GM19438 (cell line): ENCODE measurements at regions not wholly inside any gene's neighbourhood (a gene's known extent, or its start where the extent isn't known, plus 50 kb on each side); places are given as distances from the start of the nearest gene placed in this dataset.
"Not testable (repeated sequence)": the region's sequence is repeated elsewhere in the genome, so short reads cannot be mapped to it uniquely, and the experiment has no call there.

Experiments used
- ATAC-seq: cut with Tn5 transposase; IDR thresholded peaks from one replicate; pipeline ENCODE4 v1.9.1; 2021; ENCODE audit warnings: low read depth; ENCODE audit not compliant: unreplicated experiment

DNA sequence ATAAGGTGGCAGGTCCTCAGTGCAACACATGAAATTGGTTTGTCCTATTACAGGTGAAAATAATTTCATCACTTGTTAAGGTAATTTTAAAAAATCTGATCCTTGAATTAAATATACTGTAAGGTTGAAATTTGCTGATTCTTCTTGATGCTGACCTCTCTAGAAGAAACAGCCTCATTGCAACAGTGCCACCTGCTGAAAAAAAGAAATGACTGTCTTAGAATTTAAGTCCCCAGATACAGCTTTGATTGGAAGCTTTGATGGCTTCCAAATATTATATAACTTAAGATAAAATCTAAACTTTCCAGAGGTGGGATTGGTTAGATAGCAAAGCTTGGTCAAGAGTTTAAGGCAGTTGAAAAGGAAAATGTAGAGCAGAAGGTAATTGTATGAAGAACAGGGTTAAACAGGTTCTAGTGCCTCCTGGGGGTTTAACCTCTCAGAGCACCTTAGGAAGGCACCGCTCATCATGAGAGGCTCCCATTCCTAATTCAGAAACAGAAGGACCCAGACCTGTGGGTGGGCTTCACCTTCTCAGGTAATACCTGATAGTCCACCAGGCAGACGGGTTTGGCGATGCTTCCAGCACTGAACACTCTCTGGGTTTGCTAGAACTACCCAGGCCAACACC is 401.0 kb downstream of the PAX1 start:
- ATAC-seq = no peak

DNA sequence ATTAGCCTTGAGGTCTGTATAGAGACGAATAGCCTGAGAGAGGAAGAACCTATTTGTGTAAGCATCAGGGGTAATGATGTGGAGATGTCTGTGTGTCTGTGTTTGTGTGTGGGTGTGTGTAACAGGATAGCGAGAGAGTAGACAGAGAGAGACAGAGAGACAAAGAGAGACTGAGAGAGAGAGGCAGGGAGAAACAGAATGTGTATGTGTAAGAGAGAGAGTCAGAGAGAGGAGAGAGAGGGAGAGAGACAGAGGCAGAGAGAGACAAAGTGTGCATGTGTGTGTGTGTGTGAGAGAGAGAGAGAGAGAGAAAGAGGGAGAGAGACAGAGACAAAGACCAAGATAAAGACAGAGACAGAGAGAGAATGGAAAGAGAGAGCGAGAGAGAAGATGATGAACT is 396.1 kb downstream of the PAX1 start:
- no peak for ATAC-seq

DNA sequence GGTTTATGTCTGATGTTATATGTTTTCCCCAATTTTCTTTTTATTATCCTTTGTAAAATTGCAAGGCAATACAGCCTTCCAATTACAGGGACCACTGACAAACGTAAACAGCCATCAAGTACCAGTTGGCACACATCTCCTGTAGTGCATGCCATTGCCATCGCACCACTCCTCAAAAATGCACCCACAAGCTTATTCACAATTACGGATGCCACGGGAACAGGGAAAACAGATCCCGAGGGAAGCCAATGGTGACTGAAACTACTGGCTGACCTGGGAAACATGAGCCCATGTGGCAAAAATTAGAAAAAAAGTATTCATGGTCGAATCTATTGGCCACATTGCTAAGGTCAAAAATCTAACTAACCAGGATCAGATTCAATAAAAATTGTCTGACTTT is 395.2 kb downstream of the PAX1 start:
- ATAC-seq = no peak

DNA sequence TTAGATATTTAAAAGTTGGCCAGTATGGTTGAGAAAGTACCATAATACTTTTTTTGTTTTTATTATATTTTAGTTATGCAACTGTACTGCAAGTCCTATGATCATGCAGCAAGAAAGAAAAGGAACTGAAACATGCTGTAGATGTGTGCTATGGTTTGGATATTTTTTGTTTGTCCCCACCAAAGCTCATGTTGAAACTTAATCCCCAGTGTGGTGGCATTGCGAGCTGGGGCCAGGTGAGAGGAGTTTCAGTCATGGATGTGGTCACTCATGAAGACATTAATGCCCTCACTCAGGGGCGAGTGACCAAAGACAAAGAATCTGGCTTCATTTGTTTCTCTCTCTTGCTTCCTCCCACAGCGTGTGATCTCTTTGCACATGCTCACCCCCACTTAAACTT is 393.9 kb downstream of the PAX1 start:
- no peak for ATAC-seq

DNA sequence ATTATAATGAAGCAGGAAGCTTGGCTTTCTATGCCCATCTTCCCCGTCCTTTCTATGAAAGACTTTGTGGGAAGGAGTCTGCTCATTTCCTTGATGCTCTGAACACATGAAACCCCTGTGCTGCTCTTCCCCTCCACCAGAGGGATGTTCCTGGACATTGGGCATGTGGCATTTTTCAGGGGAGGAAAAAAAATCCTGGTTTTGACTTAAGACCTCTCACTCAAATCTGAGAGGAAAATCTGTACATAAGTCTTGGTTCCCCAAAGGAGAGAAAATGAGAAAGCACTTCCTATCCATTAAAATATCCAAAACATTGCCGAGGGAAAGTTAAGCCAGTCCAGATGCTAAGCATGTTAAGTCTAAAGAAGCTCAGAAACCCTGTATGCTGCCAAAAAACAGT is 393.0 kb downstream of the PAX1 start:
- no peak for ATAC-seq

DNA sequence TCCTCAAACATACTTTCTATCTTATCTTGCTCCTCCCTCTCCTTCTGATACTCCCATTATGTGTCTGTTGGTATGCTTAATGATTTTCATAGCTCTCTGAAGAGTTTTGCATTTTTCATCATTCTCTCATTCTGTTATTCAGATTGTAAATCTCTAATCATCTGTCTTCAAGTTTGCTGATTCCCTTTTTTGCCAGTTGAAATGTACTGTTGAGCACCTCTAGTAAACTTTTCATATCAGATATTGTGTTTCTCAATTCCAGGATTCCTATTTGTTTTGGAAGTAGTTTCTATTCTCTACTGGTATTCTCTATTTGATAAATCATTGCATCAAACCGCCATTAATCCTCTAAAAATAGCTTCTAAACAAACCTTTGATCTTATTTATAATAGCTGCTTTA is 387.7 kb downstream of the PAX1 start:
- ATAC-seq = no peak

DNA sequence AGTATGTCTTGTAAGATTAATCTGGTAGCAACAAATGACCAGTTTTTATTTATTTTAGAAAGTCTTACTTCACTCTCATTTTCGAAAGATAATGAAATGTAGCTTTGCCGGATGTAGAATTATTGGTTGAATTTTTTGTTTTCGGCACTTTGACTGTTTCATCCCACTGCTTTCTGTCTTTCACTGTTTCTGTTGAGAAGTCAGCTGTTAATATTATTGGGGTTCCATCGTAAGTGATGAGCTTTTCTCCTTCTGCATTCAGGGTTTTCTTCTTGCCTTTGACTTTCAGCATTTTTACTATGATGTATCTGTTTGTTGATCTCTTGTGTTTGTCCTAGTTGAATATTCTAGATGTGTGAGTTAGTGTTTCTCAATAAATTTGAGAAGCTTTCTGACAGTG is 383.4 kb downstream of the PAX1 start:
- no peak for ATAC-seq

DNA sequence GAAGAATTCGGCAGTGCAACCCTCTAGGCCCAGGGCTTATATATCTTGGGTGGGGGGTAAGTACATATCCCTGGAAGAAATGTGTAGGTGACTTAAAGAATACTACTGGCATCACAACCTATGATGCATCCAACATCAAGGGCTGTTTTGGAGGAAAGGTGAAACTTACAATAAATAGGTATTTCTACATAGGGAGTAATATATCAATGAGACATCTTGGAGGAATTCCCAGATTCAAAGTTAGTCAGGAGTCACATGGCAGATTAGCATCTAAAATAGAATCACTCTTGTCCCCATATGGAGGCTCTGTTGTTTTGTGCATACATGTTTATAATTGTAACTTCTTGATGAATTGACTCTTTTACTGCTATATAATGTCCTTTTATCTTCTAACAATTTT is 375.5 kb downstream of the PAX1 start:
- ATAC-seq = no peak

DNA sequence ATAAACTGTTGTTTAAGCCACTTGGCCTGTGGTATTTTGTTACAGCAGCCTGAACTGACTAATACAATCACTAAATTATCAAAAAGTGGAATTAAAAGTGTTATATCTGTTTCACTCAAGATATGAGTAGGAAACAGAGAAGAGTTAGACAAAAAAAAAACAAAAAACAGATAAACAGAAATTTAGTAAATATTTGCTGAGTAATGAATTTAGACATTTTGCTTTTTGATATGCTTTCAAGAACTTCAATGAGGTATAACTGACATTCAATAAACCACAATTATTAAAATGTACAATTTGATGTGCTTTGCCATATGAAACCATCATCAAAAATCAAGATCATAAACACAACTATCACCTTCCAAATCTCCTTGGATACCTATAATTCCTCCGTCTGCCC is 369.2 kb downstream of the PAX1 start:
- ATAC-seq = no peak

DNA sequence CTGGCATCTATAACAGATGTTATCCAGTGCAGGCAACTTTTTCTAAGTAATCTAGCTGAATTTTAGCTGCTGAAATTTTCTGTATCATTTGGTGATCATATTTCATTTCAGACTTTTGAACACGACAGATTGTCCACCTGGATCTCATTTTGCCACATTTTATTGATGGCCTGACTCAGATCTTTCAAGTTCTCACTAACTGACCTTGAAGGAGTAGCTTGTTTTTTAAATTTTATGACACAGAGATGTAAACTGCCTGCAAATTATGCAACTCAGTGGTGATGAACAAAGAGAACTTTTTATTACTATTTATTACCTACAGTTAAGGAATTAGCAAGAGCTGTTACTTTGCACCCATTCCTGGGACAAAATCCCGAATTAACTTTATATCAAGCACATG is 366.4 kb downstream of the PAX1 start:
- ATAC-seq = no peak

DNA sequence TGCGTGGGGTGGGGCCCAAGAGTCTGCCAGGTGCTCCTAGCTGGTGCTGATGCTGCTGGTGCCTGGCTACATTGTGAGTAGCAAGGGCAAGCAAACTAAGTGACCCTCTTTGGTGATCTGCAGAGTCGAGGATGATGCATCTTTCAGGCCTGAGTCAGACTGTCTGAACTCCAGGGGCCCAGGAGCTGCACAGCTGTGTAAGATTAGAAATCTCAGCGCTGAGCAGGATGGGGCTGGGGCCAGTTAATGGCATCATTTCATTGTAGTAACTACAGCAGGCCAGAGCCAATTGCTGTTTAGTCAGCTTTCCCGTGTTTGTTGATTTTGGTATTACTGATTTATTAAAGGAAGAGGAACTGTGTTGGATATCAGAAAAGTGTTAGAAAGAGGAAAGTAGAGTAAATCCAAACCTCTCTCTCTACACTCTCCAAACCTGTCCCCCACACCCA is 365.2 kb downstream of the PAX1 start:
- no peak for ATAC-seq

DNA sequence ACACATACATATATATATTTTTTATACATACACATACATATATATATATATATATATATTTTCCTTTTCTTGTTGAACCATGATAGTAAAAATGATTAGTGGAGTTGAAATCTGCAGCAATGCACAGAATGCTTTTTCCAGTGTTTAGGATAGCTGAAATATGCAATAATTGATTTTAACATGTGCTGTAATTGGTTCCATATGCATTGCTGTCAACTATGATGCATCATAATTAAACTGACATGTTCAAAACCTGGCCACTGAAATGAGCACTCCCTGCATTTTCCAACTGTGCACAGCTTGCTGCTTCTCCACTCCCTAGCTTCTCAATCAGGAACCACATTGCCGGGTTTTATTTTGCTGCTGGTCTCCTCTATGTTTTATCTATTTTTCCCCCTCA is 358.3 kb downstream of the PAX1 start:
- ATAC-seq = no peak

DNA sequence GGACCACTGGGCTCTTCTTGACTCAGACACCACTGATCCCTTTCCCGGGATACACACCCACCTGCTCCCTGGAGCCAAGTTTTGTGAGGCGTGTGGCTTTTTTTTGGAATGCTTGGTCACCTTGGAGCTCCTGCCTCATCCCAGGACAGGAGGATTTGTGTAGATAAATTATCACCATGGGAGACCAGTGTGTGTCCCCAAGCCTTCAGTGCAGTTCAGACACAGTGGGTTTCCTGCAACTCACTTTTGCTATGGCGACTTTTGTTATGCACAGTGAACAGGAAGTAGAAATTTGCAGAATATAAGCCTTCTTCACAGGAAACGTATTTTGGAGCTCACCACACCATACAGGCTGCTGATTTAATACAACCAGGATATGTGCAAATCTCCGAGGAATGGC is 357.4 kb downstream of the PAX1 start:
- ATAC-seq = no peak

DNA sequence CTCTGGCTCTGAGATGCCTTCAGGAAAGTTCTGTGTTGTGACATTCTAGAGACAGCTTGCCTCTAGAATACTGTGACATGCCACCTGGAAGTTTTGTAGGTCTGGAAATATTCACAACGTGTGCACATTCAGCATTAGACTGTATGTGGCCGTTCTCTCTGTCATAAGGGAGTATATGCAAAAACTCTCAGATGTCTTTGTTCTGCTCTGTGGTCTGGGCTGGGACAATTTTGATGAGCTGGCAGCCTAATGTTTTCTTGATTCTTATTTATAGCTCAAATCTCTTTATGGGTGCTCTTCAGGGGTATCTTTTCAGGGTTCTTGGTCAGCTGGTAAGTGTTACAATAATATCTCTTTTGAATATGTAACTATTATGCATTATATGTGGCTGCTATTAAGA is 355.1 kb downstream of the PAX1 start:
- no peak for ATAC-seq

DNA sequence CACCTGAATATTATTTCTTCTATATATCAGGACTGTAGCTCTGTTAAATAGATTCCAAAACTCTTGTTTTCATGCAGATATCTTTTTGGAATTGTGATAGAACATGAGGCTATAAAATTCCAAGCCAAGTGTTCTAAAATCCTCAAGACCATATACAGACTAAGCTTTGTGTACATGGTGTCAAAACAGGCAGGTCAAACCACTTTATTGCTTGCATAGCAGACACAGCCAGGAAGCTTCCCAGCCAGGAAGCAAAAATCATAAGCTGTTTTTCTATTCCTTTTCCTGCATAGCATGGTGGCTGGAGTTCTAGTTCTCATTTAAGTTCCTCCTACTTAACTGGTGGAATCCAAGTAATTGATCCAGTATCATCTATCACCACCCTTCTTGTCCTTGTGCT is 353.3 kb downstream of the PAX1 start:
- ATAC-seq = no peak

DNA sequence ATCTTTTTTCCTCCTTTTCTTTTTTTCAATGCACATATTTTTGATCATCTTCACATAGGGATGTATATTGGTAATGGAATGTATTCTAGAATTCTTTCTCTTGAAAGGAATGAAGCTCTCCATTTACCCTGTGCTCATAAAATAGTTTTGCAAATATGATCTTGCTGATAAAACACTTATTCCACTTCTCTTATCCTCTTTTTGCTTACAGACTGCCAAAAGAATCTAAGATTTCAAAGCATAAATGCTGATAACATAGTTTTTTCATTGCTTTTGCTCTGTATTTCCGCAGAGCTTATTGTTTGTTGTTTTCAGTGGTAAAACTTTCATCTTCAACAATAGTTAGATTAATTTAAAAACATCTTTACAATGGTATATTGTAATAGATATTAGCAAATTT is 350.5 kb downstream of the PAX1 start:
- ATAC-seq = no peak

DNA sequence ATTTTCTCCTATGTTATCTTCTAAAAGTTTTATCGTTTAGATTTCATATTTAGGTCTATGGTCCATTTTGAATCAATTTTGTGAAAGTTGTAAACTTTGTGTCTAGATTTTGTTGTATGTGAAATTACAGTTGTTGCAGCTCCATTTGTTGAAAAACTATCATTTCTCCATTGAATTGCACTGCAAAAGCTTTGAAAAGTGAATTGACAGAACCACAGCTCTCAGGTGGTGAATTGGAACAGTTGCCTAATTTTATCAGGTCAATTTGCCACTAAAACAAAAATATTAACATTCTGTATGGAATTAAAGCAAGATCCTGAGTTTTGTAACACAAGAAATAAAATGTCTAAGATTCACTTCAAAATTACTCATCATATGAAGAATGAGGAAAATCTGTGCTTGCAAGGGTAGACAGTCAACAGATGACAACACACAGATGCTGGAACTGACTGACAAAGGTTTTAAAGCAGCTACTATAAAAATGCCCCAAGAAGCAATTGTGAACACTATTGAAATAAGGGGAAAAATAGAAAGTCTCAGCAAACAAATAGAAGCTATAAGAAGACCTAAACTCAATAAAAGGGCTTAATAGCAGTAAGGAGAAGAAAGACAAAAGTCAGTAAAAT is 346.7 kb downstream of the PAX1 start:
- no peak for ATAC-seq

DNA sequence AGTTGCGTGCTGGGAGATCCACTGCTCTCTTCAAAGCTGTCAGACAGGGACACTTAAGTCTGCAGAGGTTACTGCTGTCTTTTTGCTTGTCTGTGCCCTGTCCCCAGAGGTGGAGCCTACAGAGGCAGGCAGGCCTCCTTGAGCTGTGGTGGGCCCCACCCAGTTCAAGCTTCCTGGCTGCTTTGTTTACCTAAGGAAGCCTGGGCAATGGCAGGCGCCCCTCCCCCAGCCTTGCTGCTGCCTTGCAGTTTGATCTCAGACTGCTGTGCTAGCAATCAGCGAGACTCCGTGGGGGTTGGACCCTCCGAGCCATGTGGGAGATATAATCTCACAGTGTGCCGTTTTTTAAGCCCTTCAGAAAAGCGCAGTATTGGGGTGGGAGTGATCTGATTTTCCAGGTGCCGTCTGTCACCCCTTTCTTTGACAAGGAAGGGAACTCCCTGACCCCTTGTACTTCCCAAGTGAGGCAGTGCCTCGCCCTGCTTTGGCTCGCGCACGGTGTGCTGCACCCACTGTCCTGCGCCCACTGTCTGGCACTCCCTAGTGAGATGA is 340.6 kb downstream of the PAX1 start:
- not testable (repeated sequence) for ATAC-seq

DNA sequence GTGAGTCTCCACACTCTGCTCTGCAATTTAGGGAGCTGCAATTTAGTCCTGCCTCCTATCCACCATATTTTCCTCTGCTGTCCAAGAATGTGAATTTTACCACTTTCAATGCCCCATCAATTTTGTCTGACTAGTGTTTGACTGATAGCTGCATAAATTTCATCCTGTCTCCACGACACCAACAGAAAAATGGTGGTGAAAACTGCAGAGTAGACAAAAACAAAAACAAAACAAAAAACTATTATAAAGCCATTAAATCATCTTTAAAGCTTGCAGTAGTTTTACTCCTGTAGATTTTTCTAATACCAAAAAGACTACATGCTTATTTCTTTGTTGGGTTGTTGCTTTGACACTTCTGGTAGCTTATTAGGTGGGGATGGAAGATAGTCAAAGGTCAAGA is 322.0 kb downstream of the PAX1 start:
- no peak for ATAC-seq

DNA sequence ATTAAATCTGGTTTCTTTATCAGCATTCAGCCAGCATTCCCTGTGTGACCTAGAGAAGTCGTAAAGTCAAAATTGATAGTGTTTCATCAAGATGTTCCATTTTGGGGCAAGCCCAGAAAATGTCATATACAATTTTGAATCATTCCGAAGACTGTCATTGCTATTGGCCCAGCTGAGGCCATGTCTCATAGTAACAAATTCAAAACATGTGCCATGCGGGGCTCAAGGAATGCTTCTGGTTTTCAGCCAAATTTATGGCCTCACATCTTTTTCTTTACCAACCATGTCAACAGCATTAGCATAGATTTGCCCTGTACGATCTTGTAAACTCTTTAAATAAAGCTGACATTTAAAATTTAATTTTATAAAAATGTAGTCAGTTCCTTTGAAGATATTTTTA is 314.7 kb downstream of the PAX1 start:
- ATAC-seq = no peak

DNA sequence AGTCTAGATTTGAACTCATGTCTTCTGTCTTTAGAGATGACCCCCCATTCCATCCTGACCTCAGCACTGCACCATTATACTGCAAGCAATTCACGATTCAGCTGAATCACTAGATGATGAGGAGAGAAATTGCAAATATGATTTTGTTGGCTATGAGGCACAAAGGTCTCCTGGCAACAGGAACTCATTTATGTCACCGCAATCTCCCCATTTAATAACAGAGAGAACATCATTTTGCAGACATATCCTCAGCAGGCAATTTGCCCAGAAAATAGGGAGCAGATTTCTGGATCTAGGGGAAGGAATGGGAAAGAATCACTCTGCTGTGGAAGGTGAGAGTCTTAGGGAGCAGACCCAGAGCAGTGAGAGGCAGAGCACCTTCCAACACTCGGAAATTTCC is 303.0 kb downstream of the PAX1 start:
- no peak for ATAC-seq

DNA sequence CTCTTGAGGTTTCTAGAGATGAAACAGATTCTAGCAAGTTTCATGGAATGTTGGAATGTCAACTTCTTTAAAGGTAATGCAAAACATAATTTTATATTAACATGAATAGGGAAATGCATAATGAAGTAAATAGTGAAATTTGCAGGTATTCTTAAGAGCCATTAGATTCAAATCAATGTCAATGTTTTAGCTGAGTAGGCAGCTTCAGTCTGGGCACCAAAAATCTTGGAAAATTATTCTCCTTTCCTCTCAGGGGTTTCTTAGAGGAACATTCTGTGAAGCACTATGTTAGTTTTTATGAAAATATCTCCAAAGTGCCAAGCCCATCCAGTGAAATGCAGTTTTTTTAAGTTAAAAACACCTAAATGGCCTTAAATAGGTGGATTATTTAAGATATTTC is 300.8 kb downstream of the PAX1 start:
- ATAC-seq = no peak
